Cardiac septum (tissue), 1 donor: ENCODE measurements at regions not wholly inside any gene's neighbourhood (a gene's known extent, or its start where the extent isn't known, plus 50 kb on each side); places are given as distances from the start of the nearest gene placed in this dataset.

ENCODE experiments used
- DNase-seq: peaks from one replicate; pipeline ENCODE4 v3.0.0-alpha.2; 2020; ENCODE audit warnings: low spot score
- intact Hi-C: fragments of 100-400 bp; cut with DNase I; formaldehyde crosslinking; loops from one replicate; pipeline ENCODE4 v1.14.0; 2022
- donor health status: DM: no; HTN: no; CAD: no.

- no peak for DNase-seq
- intact Hi-C loops = no loop called here
Observed at GRCh38 chr10:63703740-63704345, 182.6 kb downstream of the REEP3 start.

- intact Hi-C loops = no loop called here
- DNase-seq = no peak
Observed at GRCh38 chr10:63707254-63707910, 186.2 kb downstream of the REEP3 start.

DNA sequence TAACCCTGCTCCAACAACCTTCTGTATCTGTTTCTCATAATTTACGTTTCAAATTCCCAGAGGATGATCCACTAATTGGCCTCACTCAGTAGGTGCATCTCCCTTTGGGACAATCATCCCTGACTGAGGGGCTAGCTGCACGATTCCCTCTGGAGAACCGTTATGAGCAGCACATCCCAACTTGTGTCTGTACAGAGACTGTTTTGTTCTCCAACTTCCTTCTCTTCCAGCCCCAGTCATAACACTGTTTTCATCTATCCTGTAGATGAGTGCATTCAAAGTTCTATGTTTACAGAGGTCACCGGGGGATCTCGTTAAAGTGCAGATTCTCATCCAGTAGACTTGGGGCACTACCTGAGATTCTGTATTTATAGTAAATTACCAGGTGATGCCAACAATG is 187.2 kb downstream of the REEP3 start:
- DNase-seq = no peak
- intact Hi-C loops = no loop called here

DNA sequence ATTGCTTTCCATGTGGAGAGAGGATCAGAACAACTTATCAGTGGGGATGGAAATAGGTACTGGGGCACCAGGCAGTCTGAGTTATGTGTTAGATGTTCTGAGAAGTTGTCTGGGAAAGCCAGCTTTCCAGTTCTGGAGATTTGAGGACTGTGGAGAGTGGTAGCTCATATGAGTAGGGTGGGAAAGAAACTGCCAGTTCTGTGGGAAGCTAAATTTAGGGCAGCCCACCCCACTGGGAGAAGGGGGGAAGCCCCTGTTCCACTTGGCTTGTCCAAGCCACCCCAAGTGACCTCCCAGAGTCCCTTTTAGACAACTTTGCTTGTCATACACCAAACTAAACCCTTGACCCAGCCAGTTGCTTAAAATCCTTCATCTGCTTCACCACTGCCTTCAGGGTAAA is 189.5 kb downstream of the REEP3 start:
- intact Hi-C loops = loop anchor here (5.0 kb wide), 4 partner anchors 38 to 503 kb away; partner anchors contain the start of gene REEP3
- no peak for DNase-seq

- intact Hi-C loops = loop anchor here (5.0 kb wide), 4 partner anchors 39 to 504 kb away; partner anchors contain the start of gene REEP3
- no peak for DNase-seq
Observed at GRCh38 chr10:63711361-63711760, 190.2 kb downstream of the REEP3 start.

DNA sequence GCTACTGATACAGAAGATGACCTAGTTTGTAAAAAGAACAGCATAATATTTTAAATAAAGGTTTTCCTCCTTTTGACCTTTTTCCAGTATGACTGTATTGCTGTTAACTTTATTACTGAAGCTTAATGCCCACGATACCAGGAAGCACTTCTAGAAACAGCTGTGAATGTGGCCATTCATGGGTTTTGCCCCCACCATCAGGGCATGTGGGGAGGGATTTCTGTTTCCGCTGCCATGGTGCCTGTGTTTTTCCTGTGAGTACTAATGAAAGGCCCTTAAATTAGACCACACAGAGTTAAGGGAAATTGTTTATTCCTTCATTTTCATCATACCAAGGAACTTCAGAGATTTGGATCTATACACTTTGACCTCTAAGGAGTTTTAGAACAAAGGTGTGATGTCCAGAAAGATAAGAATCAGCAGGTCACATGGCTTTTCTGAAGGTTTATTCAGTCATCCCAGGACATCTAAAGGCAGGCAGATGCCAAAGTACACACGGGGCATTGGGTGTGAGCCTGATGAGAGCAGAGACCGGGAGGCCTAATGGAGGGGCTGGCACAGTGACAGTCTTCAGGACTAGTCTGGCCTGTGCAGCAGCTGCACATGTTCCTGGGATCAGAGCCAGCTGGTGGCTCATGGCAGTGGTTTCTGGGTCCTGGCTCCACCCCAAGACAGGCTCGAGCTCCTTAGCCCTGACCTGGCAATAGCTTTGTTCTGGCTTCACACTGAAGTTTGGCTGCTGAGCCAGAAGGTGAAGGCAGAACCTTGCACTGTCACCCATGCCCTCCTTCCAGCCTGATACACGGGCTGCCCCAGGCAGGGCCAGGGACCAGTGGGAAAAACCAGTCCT is 190.9 kb downstream of the REEP3 start:
- intact Hi-C loops = loop anchor here (1.0 to 5.0 kb wide), 5 partner anchors 40 to 505 kb away; partner anchors contain the start of gene REEP3
- DNase-seq = peak; percentile 94

GRCh38 chr10:63712717-63713115 is 191.5 kb downstream of the REEP3 start:
- no peak for DNase-seq
- intact Hi-C loops = loop anchor here (1.0 to 5.0 kb wide), 5 partner anchors 40 to 505 kb away; partner anchors contain the start of gene REEP3

GRCh38 chr10:63713191-63714144 is 192.3 kb downstream of the REEP3 start:
- no peak for DNase-seq
- intact Hi-C loops = loop anchor here (5.0 kb wide), 4 partner anchors 41 to 506 kb away; partner anchors contain the start of gene REEP3

GRCh38 chr10:63716016-63716580 is 194.9 kb downstream of the REEP3 start:
- intact Hi-C loops = loop anchor here (2.0 kb wide), 1 partner anchor 549 kb away; no protein-coding TSS in a partner anchor
- no peak for DNase-seq

GRCh38 chr10:63717027-63717715 is 196.0 kb downstream of the REEP3 start:
- intact Hi-C loops = loop anchor here (2.0 kb wide), 1 partner anchor 550 kb away; no protein-coding TSS in a partner anchor
- no peak for DNase-seq

DNA sequence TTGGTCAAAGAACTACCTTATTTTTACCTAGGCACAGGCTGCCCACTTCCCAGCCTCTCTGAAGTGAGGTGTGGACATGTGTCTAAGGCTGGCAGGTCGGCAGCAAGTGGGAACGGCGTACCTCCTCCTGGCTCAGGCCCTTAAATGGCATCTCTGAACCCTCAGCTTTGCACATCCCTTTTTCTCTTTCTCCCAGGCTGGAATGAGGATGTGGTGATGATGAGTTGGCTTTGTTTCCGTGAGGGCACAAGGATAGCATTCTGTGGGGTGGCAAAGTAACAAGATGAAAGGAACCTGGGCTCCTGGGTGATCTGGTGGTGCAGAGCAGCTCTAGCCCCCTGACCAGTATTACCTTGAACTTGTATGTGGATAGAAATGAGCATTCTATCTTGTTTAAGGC is 196.8 kb downstream of the REEP3 start:
- no peak for DNase-seq
- intact Hi-C loops = no loop called here

GRCh38 chr10:63718421-63718820 is 197.2 kb downstream of the REEP3 start:
- DNase-seq = no peak
- intact Hi-C loops = no loop called here

GRCh38 chr10:63719226-63719856 is 198.1 kb downstream of the REEP3 start:
- no peak for DNase-seq
- intact Hi-C loops = no loop called here

DNA sequence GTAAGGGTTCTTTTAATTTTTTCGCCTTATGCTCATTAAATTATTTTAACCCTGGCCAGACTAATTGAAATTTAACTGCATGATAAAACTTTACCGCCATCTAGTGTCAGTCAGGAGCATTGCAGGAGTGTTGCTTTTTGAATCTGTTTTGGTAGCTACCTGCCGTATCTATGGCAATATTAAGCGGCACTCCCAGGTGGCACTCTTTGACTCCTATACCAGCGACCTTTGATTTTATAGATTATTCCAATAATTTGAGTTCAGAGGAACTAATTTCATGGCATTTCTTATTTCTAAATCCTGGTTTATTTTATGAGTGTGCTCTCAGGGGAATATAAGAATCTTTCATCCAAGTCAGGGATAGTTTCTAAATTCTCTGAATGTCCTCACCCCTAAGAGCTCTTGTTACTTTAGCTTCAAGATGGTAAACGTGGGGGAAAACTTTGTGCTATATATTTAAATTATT is 198.9 kb downstream of the REEP3 start:
- intact Hi-C loops = loop anchor here (5.0 kb wide), 1 partner anchor 47 kb away; no protein-coding TSS in a partner anchor
- no peak for DNase-seq

GRCh38 chr10:63720676-63721075 is 199.5 kb downstream of the REEP3 start:
- intact Hi-C loops = loop anchor here (5.0 kb wide), 1 partner anchor 47 kb away; no protein-coding TSS in a partner anchor
- no peak for DNase-seq

- intact Hi-C loops = loop anchor here (5.0 kb wide), 1 partner anchor 45 kb away; no protein-coding TSS in a partner anchor
- no peak for DNase-seq
Observed at GRCh38 chr10:63722537-63722936, 201.3 kb downstream of the REEP3 start.

GRCh38 chr10:63723320-63723719 is 202.1 kb downstream of the REEP3 start:
- DNase-seq = no peak
- intact Hi-C loops = loop anchor here (5.0 kb wide), 1 partner anchor 44 kb away; no protein-coding TSS in a partner anchor
